ENCODE measurements at regions not wholly inside any gene's neighbourhood (a gene's known extent, or its start where the extent isn't known, plus 50 kb on each side); places are given as distances from the start of the nearest gene placed in this dataset.
"Not testable (repeated sequence)": the region's sequence is repeated elsewhere in the genome, so short reads cannot be mapped to it uniquely, and the experiment has no call there.

- H3K36me3 Mint-ChIP-seq = no peaks in the 10 kb centered on the region
- peaks cover 15% of the 10 kb centered on the region for H3K9me3 Mint-ChIP-seq
Measured at GRCh38 chrX:40808203-40808602, 72.9 kb upstream of the MED14 start.

GRCh38 chrX:40809210-40809609 lies 73.9 kb upstream of the MED14 start:
- Mint-ChIP-seq H3K27ac (no peak overlapping the region), H3K36me3 (no peaks in the 10 kb centered on the region), H3K9me3 (peaks cover 22% of the 10 kb centered on the region), H3K4me1 (no peaks in the 10 kb centered on the region), H3K4me3 (no peak overlapping the region), H3K27me3 (ENCODE audit: low read depth) (no peaks in the 10 kb centered on the region)
- no peak for DNase-seq (ENCODE audit: low spot score in 2 of 2, unreplicated experiment in 2 of 2)
- TF ChIP-seq CTCF (IDR thresholded peaks at IDR 0.05; ENCODE audit: unreplicated experiment) = no peak

More at GRCh38 chrX:40808203-40808602, 72.9 kb upstream of the MED14 start:
- Mint-ChIP-seq H3K27me3 (ENCODE audit: low read depth) (no peaks in the 10 kb centered on the region), H3K27ac (no peak overlapping the region), H3K4me3 (no peak overlapping the region), H3K4me1 (no peaks in the 10 kb centered on the region)
- no peak for DNase-seq (ENCODE audit: low spot score in 2 of 2, unreplicated experiment in 2 of 2)
- no peak for TF ChIP-seq CTCF (IDR thresholded peaks at IDR 0.05; ENCODE audit: unreplicated experiment)

DNA sequence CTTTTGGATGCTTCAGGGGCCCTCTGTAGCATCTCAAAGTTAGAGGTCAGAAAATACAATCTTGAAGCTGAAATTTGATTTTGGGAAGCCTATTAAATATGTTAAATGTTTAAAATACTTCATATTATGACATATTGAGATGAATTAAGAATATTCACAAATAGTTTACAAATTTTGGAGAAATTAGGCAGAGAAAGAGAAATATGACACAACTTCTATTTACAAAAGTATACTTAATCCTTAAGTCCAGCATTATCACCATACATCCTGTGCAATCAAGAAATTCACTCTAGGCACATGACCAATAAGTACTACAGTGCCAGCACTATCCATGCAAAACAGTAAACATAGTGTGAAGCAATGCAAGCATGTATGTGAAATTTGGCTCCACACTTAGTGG lies 79.7 kb upstream of the MED14 start:
- not testable (repeated sequence) for H3K27me3 Mint-ChIP-seq (ENCODE audit: low read depth); H3K27ac Mint-ChIP-seq; H3K4me1 Mint-ChIP-seq; H3K4me3 Mint-ChIP-seq; DNase-seq (ENCODE audit: low spot score in 2 of 2, unreplicated experiment in 2 of 2); H3K36me3 Mint-ChIP-seq
- peaks cover 39% of the 10 kb centered on the region for H3K9me3 Mint-ChIP-seq

DNA sequence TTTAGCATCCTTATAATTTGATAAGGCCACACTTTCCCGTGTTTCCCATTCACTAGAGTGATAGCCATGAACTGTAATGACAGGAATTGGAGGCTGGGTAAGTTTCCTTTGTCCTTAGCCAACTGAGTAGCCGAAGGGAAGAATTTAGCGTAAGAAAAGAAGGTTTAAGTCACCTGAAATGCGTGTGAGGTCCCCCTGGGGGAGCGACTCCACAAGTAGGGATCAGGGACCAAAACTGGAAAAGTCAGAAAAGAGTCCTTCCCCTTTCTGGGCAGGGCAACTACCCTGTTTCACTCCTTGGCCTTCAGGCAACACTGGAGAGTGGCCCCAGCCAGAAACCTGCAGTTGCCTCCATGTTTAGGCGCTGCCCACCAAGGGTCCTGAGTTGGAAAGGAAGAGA lies 81.6 kb upstream of the MED14 start:
- no peak for TF ChIP-seq CTCF (IDR thresholded peaks at IDR 0.05; ENCODE audit: unreplicated experiment)
- peaks cover 42% of the 10 kb centered on the region for H3K9me3 Mint-ChIP-seq
- DNase-seq (ENCODE audit: low spot score in 2 of 2, unreplicated experiment in 2 of 2) = no peak
- H3K27me3 Mint-ChIP-seq (ENCODE audit: low read depth) = no peaks in the 10 kb centered on the region
- no peak overlapping the region for H3K27ac Mint-ChIP-seq
- H3K4me3 Mint-ChIP-seq = no peak overlapping the region
- no peaks in the 10 kb centered on the region for H3K36me3 Mint-ChIP-seq
- H3K4me1 Mint-ChIP-seq = no peaks in the 10 kb centered on the region

- no peak overlapping the region for H3K27ac Mint-ChIP-seq
- no peak for DNase-seq (ENCODE audit: low spot score in 2 of 2, unreplicated experiment in 2 of 2)
- TF ChIP-seq CTCF (IDR thresholded peaks at IDR 0.05; ENCODE audit: unreplicated experiment) = no peak
- peaks cover 53% of the 10 kb centered on the region for H3K9me3 Mint-ChIP-seq
- H3K4me3 Mint-ChIP-seq = no peak overlapping the region
- no peaks in the 10 kb centered on the region for H3K27me3 Mint-ChIP-seq (ENCODE audit: low read depth)
- H3K36me3 Mint-ChIP-seq = no peaks in the 10 kb centered on the region
- H3K4me1 Mint-ChIP-seq = no peaks in the 10 kb centered on the region
Measured at GRCh38 chrX:40818236-40818635, 82.9 kb upstream of the MED14 start.

GRCh38 chrX:40821780-40822179 lies 86.4 kb upstream of the MED14 start:
- Mint-ChIP-seq H3K4me3 (no peak overlapping the region), H3K27me3 (ENCODE audit: low read depth) (no peaks in the 10 kb centered on the region), H3K9me3 (peaks cover 53% of the 10 kb centered on the region), H3K36me3 (no peaks in the 10 kb centered on the region), H3K27ac (no peak overlapping the region), H3K4me1 (no peaks in the 10 kb centered on the region)
- no peak for TF ChIP-seq CTCF (IDR thresholded peaks at IDR 0.05; ENCODE audit: unreplicated experiment)
- no peak for DNase-seq (ENCODE audit: low spot score in 2 of 2, unreplicated experiment in 2 of 2)

Measured in mesothelial cell of epicardium (in vitro differentiated cells).